ENCODE measurements at regions not wholly inside any gene's neighbourhood (a gene's known extent, or its start where the extent isn't known, plus 50 kb on each side); places are given as distances from the start of the nearest gene placed in this dataset.

GRCh38 chr7:35483568-35483967 is 211.4 kb downstream of the HERPUD2 start:
- TF ChIP-seq CTCF (IDR thresholded peaks at IDR 0.05; ENCODE audit: insufficient read depth, low read depth, low read length) = no peak
- no peak for DNase-seq (ENCODE audit: low read depth)

GRCh38 chr7:35482231-35482630 is 212.7 kb downstream of the HERPUD2 start:
- H3K4me3 ChIP-seq (ENCODE audit: low read depth, low read length) = no peak overlapping the region
- DNase-seq (ENCODE audit: low read depth) = no peak
- TF ChIP-seq CTCF (IDR thresholded peaks at IDR 0.05; ENCODE audit: insufficient read depth, low read depth, low read length) = no peak

More at GRCh38 chr7:35483568-35483967, 211.4 kb downstream of the HERPUD2 start:
- no peak overlapping the region for H3K4me3 ChIP-seq (ENCODE audit: low read depth, low read length)

GRCh38 chr7:35480806-35481205 is 214.1 kb downstream of the HERPUD2 start:
- no peak overlapping the region for H3K4me3 ChIP-seq (ENCODE audit: low read depth, low read length)
- no peak for TF ChIP-seq CTCF (IDR thresholded peaks at IDR 0.05; ENCODE audit: insufficient read depth, low read depth, low read length)
- DNase-seq (ENCODE audit: low read depth) = no peak

GRCh38 chr7:35477609-35478008 is 217.3 kb downstream of the HERPUD2 start:
- DNase-seq (ENCODE audit: low read depth) = no peak
- no peak for TF ChIP-seq CTCF (IDR thresholded peaks at IDR 0.05; ENCODE audit: insufficient read depth, low read depth, low read length)

GRCh38 chr7:35474100-35474499 is 220.2 kb upstream of the TBX20 start:
- no peak overlapping the region for H3K4me3 ChIP-seq (ENCODE audit: low read depth, low read length)
- no peak for TF ChIP-seq CTCF (IDR thresholded peaks at IDR 0.05; ENCODE audit: insufficient read depth, low read depth, low read length)
- DNase-seq (ENCODE audit: low read depth) = no peak

More at GRCh38 chr7:35477609-35478008, 217.3 kb downstream of the HERPUD2 start:
- H3K4me3 ChIP-seq (ENCODE audit: low read depth, low read length) = no peak overlapping the region

GRCh38 chr7:35468606-35469005 is 214.7 kb upstream of the TBX20 start:
- DNase-seq (ENCODE audit: low read depth) = no peak
- no peak for TF ChIP-seq CTCF (IDR thresholded peaks at IDR 0.05; ENCODE audit: insufficient read depth, low read depth, low read length)

GRCh38 chr7:35467456-35467978 is 213.6 kb upstream of the TBX20 start:
- TF ChIP-seq CTCF (IDR thresholded peaks at IDR 0.05; ENCODE audit: insufficient read depth, low read depth, low read length) = no peak
- H3K4me3 ChIP-seq (ENCODE audit: low read depth, low read length) = no peak overlapping the region
- no peak for DNase-seq (ENCODE audit: low read depth)

More at GRCh38 chr7:35468606-35469005, 214.7 kb upstream of the TBX20 start:
- H3K4me3 ChIP-seq (ENCODE audit: low read depth, low read length) = no peak overlapping the region
